Neural cell (in vitro differentiated cells): ENCODE measurements at regions not wholly inside any gene's neighbourhood (a gene's known extent, or its start where the extent isn't known, plus 50 kb on each side); places are given as distances from the start of the nearest gene placed in this dataset.

Experiments used
- H2AFZ ChIP-seq: fragments of 200-600, 300-800 bp; sonication (generic), shearing (Covaris generic); 2 replicates; pipeline ENCODE4 v1.6.0; 2014; ENCODE audit warnings: low read depth, mild to moderate bottlenecking, antibody characterized with exemption, low read length, moderate library complexity
- H3F3A ChIP-seq: fragments of 200-600 bp; shearing (Covaris generic); 2 replicates; pipeline ENCODE4 v1.6.1; 2016; ENCODE audit warnings: mild to moderate bottlenecking, moderate library complexity, mixed read lengths, antibody characterized with exemption, low read length; ENCODE audit not compliant: insufficient read depth, poor library complexity, severe bottlenecking
- H3K27ac ChIP-seq: fragments of 200-600, 300-800 bp; sonication (generic), shearing (Covaris generic); 2 replicates; pipeline ENCODE4 v1.5.1; 2014; ENCODE audit warnings: mild to moderate bottlenecking, low read length, moderate library complexity
- H3K27me3 ChIP-seq: fragments of 300-800, 200-600 bp; sonication (generic), shearing (Covaris generic); 2 replicates; pipeline ENCODE4 v1.6.0; 2014; ENCODE audit warnings: mild to moderate bottlenecking, low read depth, low read length, moderate library complexity; ENCODE audit not compliant: insufficient read depth
- H3K36me3 ChIP-seq: fragments of 300-800, 200-600 bp; sonication (generic), shearing (Covaris generic); 2 replicates; pipeline ENCODE4 v1.5.1; 2014; ENCODE audit warnings: mild to moderate bottlenecking, antibody characterized with exemption, low read length, moderate library complexity; ENCODE audit not compliant: insufficient read depth
- H3K4me2 ChIP-seq: fragments of 300-800, 200-600 bp; sonication (generic), shearing (Covaris generic); 2 replicates; pipeline ENCODE4 v1.6.0; 2014; ENCODE audit warnings: mild to moderate bottlenecking, low read length
- H3K4me3 ChIP-seq: fragments of 300-800, 200-600 bp; sonication (generic), shearing (Covaris generic); 2 replicates; pipeline ENCODE4 v1.5.1; 2014; ENCODE audit warnings: mild to moderate bottlenecking, low read length, moderate library complexity
- H3K79me2 ChIP-seq: fragments of 200-600 bp; shearing (Covaris generic); replicated peaks from 2 replicates; pipeline ENCODE4 v1.6.0; 2014; ENCODE audit warnings: mild to moderate bottlenecking, low read length, moderate library complexity; ENCODE audit not compliant: insufficient read depth
- H3K9ac ChIP-seq: fragments of 300-800, 200-600 bp; sonication (generic), shearing (Covaris generic); 2 replicates; pipeline ENCODE4 v1.6.1; 2016; ENCODE audit warnings: mild to moderate bottlenecking, low read length, mixed read lengths
- H3K9me2 ChIP-seq: fragments of 200-600 bp; shearing (Covaris generic); 2 replicates; pipeline ENCODE4 v1.6.1; 2016; ENCODE audit warnings: mild to moderate bottlenecking, low read length, mixed read lengths; ENCODE audit not compliant: insufficient read depth
- H3K9me3 ChIP-seq: fragments of 200-600, 300-800 bp; sonication (generic), shearing (Covaris generic); 2 replicates; pipeline ENCODE4 v1.6.1; 2016; ENCODE audit warnings: mild to moderate bottlenecking, mixed run types, low read length, moderate library complexity, mixed read lengths
- H4K20me1 ChIP-seq: fragments of 200-600 bp; shearing (Covaris generic); 2 replicates; pipeline ENCODE4 v1.6.1; 2016; ENCODE audit warnings: mild to moderate bottlenecking, mixed run types; ENCODE audit not compliant: insufficient read depth
- EP300 ChIP-seq: fragments of 450-650 bp; conservative IDR thresholded peaks from 2 replicates; pipeline ENCODE4 v1.6.1; 2014; ENCODE audit warnings: antibody characterized with exemption, mild to moderate bottlenecking, moderate library complexity; ENCODE audit not compliant: poor library complexity, severe bottlenecking
- EZH2 ChIP-seq: fragments of 200-600, 300-800 bp; shearing (Covaris generic), sonication (generic); IDR thresholded peaks from 2 replicates; pipeline ENCODE4 v1.6.1; 2014; ENCODE audit warnings: antibody characterized with exemption, low read length, borderline replicate concordance, mild to moderate bottlenecking; ENCODE audit not compliant: insufficient read depth, poor library complexity, severe bottlenecking
- MXI1 ChIP-seq: fragments of 450-650 bp; conservative IDR thresholded peaks from 2 replicates; pipeline ENCODE4 v1.6.1; 2014; ENCODE audit warnings: antibody characterized with exemption, mild to moderate bottlenecking; ENCODE audit not compliant: poor library complexity, severe bottlenecking
- POLR2AphosphoS5 ChIP-seq: IDR thresholded peaks from 2 replicates; pipeline ENCODE4 v1.6.1; 2012
- RAD21 ChIP-seq: fragments of 450-650 bp; conservative IDR thresholded peaks from 2 replicates; pipeline ENCODE4 v1.6.1; 2014; ENCODE audit warnings: antibody characterized with exemption, mild to moderate bottlenecking, moderate library complexity
- SMC3 ChIP-seq: fragments of 450-650 bp; conservative IDR thresholded peaks from 2 replicates; pipeline ENCODE4 v1.6.1; 2014; ENCODE audit warnings: antibody characterized with exemption, mild to moderate bottlenecking, moderate library complexity; ENCODE audit not compliant: poor library complexity
- TAF1 ChIP-seq: IDR thresholded peaks from 2 replicates; pipeline ENCODE4 v1.6.1; 2012; ENCODE audit warnings: low read depth
- TF ChIP-seq, protein P1 (sequence below): IDR thresholded peaks from 2 replicates; pipeline ENCODE4 v1.6.1; 2012; ENCODE audit warnings: borderline replicate concordance
- TF ChIP-seq, protein P2 (sequence below): fragments of 450-650 bp; IDR thresholded peaks from 2 replicates; pipeline ENCODE4 v1.5.1; 2014; ENCODE audit warnings: antibody characterized with exemption, mild to moderate bottlenecking, moderate library complexity; ENCODE audit not compliant: poor library complexity, severe bottlenecking

DNA sequence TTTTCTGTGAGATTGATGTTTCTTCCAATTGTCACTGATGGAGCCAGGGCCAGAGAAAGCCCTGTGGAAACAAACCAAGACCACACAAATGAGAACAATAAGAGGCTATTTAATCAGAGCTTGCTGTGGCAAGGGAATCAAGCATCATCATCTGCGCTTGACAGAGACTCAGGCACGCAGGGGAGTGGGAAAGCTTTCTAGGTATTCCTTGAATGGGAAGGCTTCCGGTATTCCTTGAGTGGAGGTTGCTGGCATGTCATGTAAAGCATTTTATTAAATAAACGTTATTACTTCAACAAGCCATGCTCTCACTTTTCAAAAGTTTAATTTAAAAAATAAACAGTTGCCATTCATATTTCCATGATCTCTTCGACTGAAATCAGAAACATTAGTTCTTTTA is 194.6 kb upstream of the SYT4 start:
- no peaks in the 10 kb centered on the region for H3K9me3 ChIP-seq
- no peaks in the 10 kb centered on the region for H3K9me2 ChIP-seq
- H3K4me3 ChIP-seq: no peak overlapping the region
- no peaks in the 10 kb centered on the region for H4K20me1 ChIP-seq
- no peaks in the 10 kb centered on the region for H3F3A ChIP-seq
- no peaks in the 10 kb centered on the region for H3K27me3 ChIP-seq
- H3K4me2 ChIP-seq: no peak overlapping the region
- TF ChIP-seq, protein P1, sequence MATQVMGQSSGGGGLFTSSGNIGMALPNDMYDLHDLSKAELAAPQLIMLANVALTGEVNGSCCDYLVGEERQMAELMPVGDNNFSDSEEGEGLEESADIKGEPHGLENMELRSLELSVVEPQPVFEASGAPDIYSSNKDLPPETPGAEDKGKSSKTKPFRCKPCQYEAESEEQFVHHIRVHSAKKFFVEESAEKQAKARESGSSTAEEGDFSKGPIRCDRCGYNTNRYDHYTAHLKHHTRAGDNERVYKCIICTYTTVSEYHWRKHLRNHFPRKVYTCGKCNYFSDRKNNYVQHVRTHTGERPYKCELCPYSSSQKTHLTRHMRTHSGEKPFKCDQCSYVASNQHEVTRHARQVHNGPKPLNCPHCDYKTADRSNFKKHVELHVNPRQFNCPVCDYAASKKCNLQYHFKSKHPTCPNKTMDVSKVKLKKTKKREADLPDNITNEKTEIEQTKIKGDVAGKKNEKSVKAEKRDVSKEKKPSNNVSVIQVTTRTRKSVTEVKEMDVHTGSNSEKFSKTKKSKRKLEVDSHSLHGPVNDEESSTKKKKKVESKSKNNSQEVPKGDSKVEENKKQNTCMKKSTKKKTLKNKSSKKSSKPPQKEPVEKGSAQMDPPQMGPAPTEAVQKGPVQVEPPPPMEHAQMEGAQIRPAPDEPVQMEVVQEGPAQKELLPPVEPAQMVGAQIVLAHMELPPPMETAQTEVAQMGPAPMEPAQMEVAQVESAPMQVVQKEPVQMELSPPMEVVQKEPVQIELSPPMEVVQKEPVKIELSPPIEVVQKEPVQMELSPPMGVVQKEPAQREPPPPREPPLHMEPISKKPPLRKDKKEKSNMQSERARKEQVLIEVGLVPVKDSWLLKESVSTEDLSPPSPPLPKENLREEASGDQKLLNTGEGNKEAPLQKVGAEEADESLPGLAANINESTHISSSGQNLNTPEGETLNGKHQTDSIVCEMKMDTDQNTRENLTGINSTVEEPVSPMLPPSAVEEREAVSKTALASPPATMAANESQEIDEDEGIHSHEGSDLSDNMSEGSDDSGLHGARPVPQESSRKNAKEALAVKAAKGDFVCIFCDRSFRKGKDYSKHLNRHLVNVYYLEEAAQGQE: peak; percentile 94
- TF ChIP-seq SMC3: no peak
- no peak overlapping the region for H3K9ac ChIP-seq
- H2AFZ ChIP-seq: no peak overlapping the region
- H3K27ac ChIP-seq: no peak overlapping the region
- no peaks in the 10 kb centered on the region for H3K79me2 ChIP-seq
- H3K36me3 ChIP-seq: no peaks in the 10 kb centered on the region

DNA sequence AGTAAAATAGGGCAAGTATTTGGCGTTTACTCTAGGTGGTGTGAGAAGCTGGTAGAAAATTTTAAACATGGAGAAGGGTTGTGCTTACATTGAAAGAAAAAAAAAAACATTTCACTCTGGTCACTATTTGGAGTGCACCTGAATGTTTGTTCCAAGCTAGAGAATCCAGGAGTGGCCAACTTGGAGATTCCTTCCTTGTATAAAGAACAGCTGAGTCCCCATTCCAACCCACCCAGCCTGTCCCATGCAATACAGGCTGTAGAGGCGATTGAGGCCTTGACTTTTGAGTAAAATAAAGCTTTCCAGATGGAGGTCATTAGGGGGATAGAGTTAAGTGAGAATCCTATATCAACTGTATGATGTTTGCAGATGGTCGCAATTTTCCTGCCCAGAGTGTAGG is 203.8 kb upstream of the SYT4 start:
- Histone ChIP-seq H3F3A (no peaks in the 10 kb centered on the region), H4K20me1 (no peaks in the 10 kb centered on the region), H3K9me3 (peaks cover 2% of the 10 kb centered on the region), H3K9ac (no peak overlapping the region), H3K36me3 (no peaks in the 10 kb centered on the region), H3K27ac (no peak overlapping the region), H3K27me3 (no peaks in the 10 kb centered on the region), H3K4me3 (no peak overlapping the region), H2AFZ (no peak overlapping the region), H3K79me2 (no peaks in the 10 kb centered on the region), H3K4me2 (no peak overlapping the region), H3K9me2 (no peaks in the 10 kb centered on the region)
- TF ChIP-seq EZH2 (no peak), MXI1 (no peak), SMC3 (no peak), TAF1 (no peak), POLR2AphosphoS5 (no peak)
- TF ChIP-seq, protein P2, sequence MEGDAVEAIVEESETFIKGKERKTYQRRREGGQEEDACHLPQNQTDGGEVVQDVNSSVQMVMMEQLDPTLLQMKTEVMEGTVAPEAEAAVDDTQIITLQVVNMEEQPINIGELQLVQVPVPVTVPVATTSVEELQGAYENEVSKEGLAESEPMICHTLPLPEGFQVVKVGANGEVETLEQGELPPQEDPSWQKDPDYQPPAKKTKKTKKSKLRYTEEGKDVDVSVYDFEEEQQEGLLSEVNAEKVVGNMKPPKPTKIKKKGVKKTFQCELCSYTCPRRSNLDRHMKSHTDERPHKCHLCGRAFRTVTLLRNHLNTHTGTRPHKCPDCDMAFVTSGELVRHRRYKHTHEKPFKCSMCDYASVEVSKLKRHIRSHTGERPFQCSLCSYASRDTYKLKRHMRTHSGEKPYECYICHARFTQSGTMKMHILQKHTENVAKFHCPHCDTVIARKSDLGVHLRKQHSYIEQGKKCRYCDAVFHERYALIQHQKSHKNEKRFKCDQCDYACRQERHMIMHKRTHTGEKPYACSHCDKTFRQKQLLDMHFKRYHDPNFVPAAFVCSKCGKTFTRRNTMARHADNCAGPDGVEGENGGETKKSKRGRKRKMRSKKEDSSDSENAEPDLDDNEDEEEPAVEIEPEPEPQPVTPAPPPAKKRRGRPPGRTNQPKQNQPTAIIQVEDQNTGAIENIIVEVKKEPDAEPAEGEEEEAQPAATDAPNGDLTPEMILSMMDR: no peak

- Histone ChIP-seq H2AFZ (no peak overlapping the region), H3K27ac (no peak overlapping the region)
Observed at GRCh38 chr18:43482136-43482535, 204.8 kb upstream of the SYT4 start.

More at GRCh38 chr18:43482136-43482535, 204.8 kb upstream of the SYT4 start:
- Histone ChIP-seq H3K27me3 (no peaks in the 10 kb centered on the region), H3K79me2 (no peaks in the 10 kb centered on the region), H3K9ac (no peak overlapping the region), H3K4me3 (no peak overlapping the region), H3F3A (no peaks in the 10 kb centered on the region), H3K9me2 (no peaks in the 10 kb centered on the region), H3K4me2 (no peak overlapping the region), H3K9me3 (peaks cover 11% of the 10 kb centered on the region), H3K36me3 (no peaks in the 10 kb centered on the region), H4K20me1 (no peaks in the 10 kb centered on the region)
- no peak for TF ChIP-seq SMC3
- TF ChIP-seq, protein P1: no peak
- no peak for TF ChIP-seq EZH2
- TF ChIP-seq EP300: no peak
- no peak for TF ChIP-seq POLR2AphosphoS5
- no peak for TF ChIP-seq MXI1
- TF ChIP-seq TAF1: no peak
- TF ChIP-seq RAD21: no peak
- TF ChIP-seq, protein P2: no peak
